ENCODE measurements at regions not wholly inside any gene's neighbourhood (a gene's known extent, or its start where the extent isn't known, plus 50 kb on each side); places are given as distances from the start of the nearest gene placed in this dataset.
A peak's percentile ranks its signal among the peaks of the same experiment; 100 is the strongest.

- Histone ChIP-seq H3F3A (ENCODE audit: insufficient read depth, low read length) (peaks cover 9% of the 10 kb centered on the region), H3K9me2 (replicated peaks; ENCODE audit: insufficient read depth, low read length) (no peaks in the 10 kb centered on the region), H3K4me3 (ENCODE audit: low read length) (peak overlapping the region; percentile 45), H3K4me2 (ENCODE audit: low read depth, low read length) (peak overlapping the region; percentile 81), H3K27ac (ENCODE audit: low read length) (no peak overlapping the region), H4K20me1 (ENCODE audit: insufficient read depth, low read length) (no peaks in the 10 kb centered on the region), H3K9ac (ENCODE audit: low read length) (no peak overlapping the region), H3K9me3 (replicated peaks; ENCODE audit: insufficient read depth, low read length) (no peaks in the 10 kb centered on the region), H3K36me3 (replicated peaks; ENCODE audit: insufficient read depth, low read length) (no peaks in the 10 kb centered on the region), H2AFZ (ENCODE audit: low read length) (peak overlapping the region; percentile 54), H3K79me2 (ENCODE audit: low read length) (no peaks in the 10 kb centered on the region), H3K27me3 (replicated peaks; ENCODE audit: insufficient read depth, low read length) (peaks cover 24% of the 10 kb centered on the region), H3K4me1 (ENCODE audit: low read length) (peaks cover 8% of the 10 kb centered on the region; the same call in 1 of the 2 replicates)
- TF ChIP-seq, protein P1, sequence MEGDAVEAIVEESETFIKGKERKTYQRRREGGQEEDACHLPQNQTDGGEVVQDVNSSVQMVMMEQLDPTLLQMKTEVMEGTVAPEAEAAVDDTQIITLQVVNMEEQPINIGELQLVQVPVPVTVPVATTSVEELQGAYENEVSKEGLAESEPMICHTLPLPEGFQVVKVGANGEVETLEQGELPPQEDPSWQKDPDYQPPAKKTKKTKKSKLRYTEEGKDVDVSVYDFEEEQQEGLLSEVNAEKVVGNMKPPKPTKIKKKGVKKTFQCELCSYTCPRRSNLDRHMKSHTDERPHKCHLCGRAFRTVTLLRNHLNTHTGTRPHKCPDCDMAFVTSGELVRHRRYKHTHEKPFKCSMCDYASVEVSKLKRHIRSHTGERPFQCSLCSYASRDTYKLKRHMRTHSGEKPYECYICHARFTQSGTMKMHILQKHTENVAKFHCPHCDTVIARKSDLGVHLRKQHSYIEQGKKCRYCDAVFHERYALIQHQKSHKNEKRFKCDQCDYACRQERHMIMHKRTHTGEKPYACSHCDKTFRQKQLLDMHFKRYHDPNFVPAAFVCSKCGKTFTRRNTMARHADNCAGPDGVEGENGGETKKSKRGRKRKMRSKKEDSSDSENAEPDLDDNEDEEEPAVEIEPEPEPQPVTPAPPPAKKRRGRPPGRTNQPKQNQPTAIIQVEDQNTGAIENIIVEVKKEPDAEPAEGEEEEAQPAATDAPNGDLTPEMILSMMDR (IDR thresholded peaks at IDR 0.05; ENCODE audit: low read length), result peak; percentile 99
- TF ChIP-seq EZH2 (optimal IDR thresholded peaks at IDR 0.05; ENCODE audit: low read depth, low read length), result no peak
- peak; percentile 81 for DNase-seq
These were observed 71.7 kb upstream of the ETS2 start for GRCh38 chr21:38733972-38734546.

GRCh38 chr21:38734646-38735365 lies 70.9 kb upstream of the ETS2 start:
- no peaks in the 10 kb centered on the region for H3K9me3 ChIP-seq (replicated peaks; ENCODE audit: insufficient read depth, low read length)
- H3K79me2 ChIP-seq (ENCODE audit: low read length), result no peaks in the 10 kb centered on the region
- no peak overlapping the region for H3K9ac ChIP-seq (ENCODE audit: low read length)
- peaks cover 8% of the 10 kb centered on the region; the same call in 1 of the 2 replicates for H3K4me1 ChIP-seq (ENCODE audit: low read length)
- TF ChIP-seq, protein P1 (IDR thresholded peaks at IDR 0.05; ENCODE audit: low read length), result no peak
- TF ChIP-seq EZH2 (optimal IDR thresholded peaks at IDR 0.05; ENCODE audit: low read depth, low read length) (no peak), EZH2phosphoT487 (IDR thresholded peaks at IDR 0.05; ENCODE audit: low read length) (no peak)
- H3K27me3 ChIP-seq (replicated peaks; ENCODE audit: insufficient read depth, low read length), result peaks cover 24% of the 10 kb centered on the region
- DNase-seq, result no peak
- H2AFZ ChIP-seq (ENCODE audit: low read length), result 0 out of 2 replicates have a peak overlapping the region, but pooled peaks have one; percentile 54
- peaks cover 9% of the 10 kb centered on the region for H3F3A ChIP-seq (ENCODE audit: insufficient read depth, low read length)
- no peaks in the 10 kb centered on the region for H3K36me3 ChIP-seq (replicated peaks; ENCODE audit: insufficient read depth, low read length)
- H3K4me2 ChIP-seq (ENCODE audit: low read depth, low read length), result peak overlapping the region; percentile 81
- H3K4me3 ChIP-seq (ENCODE audit: low read length), result peak overlapping the region; percentile 45
- H4K20me1 ChIP-seq (ENCODE audit: insufficient read depth, low read length), result no peaks in the 10 kb centered on the region
- H3K9me2 ChIP-seq (replicated peaks; ENCODE audit: insufficient read depth, low read length), result no peaks in the 10 kb centered on the region
- no peak overlapping the region for H3K27ac ChIP-seq (ENCODE audit: low read length)

DNA sequence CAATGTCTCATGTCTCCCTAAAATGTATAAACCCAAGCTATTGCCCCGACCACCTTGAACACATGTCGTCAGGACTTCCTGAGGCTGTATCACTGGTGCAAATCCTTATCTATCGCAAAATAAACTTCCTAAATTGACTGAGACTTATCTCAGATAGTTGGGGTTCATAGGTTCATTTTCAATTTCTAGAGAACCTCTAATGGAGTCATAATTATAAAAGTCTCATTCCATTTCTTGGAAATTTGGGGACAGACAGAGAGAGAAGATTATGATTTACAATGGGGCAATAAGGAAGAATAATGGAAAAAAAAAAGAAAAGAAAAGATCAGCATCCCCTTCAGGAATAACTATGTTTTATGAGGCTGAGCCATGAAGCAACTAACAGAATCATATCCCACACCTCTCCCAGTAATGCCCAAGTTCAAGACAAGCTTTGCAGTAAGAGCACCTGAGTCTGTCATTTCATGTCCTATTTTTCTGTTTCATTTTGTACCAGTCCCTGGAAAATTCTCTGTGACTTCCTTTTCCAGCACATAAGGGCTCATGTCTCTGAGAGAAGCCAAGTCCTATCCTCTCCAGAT lies 70.0 kb upstream of the ETS2 start:
- H2AFZ ChIP-seq (ENCODE audit: low read length), result no peak overlapping the region
- H4K20me1 ChIP-seq (ENCODE audit: insufficient read depth, low read length), result no peaks in the 10 kb centered on the region
- peaks cover 24% of the 10 kb centered on the region for H3K27me3 ChIP-seq (replicated peaks; ENCODE audit: insufficient read depth, low read length)
- no peak overlapping the region for H3K27ac ChIP-seq (ENCODE audit: low read length)
- H3K4me1 ChIP-seq (ENCODE audit: low read length), result peaks cover 8% of the 10 kb centered on the region; the same call in 1 of the 2 replicates
- no peak for DNase-seq
- H3K4me2 ChIP-seq (ENCODE audit: low read depth, low read length), result no peak overlapping the region
- H3K4me3 ChIP-seq (ENCODE audit: low read length), result no peak overlapping the region
- H3K9ac ChIP-seq (ENCODE audit: low read length), result no peak overlapping the region
- H3F3A ChIP-seq (ENCODE audit: insufficient read depth, low read length), result peaks cover 9% of the 10 kb centered on the region
- no peaks in the 10 kb centered on the region for H3K9me2 ChIP-seq (replicated peaks; ENCODE audit: insufficient read depth, low read length)
- H3K79me2 ChIP-seq (ENCODE audit: low read length), result no peaks in the 10 kb centered on the region
- TF ChIP-seq EZH2 (optimal IDR thresholded peaks at IDR 0.05; ENCODE audit: low read depth, low read length) (no peak), EZH2phosphoT487 (IDR thresholded peaks at IDR 0.05; ENCODE audit: low read length) (no peak)
- TF ChIP-seq, protein P1 (IDR thresholded peaks at IDR 0.05; ENCODE audit: low read length), result no peak
- no peaks in the 10 kb centered on the region for H3K36me3 ChIP-seq (replicated peaks; ENCODE audit: insufficient read depth, low read length)
- no peaks in the 10 kb centered on the region for H3K9me3 ChIP-seq (replicated peaks; ENCODE audit: insufficient read depth, low read length)

Data from MM.1S (cell line).